HT1080 (cell line): ENCODE measurements at regions not wholly inside any gene's neighbourhood (a gene's known extent, or its start where the extent isn't known, plus 50 kb on each side); places are given as distances from the start of the nearest gene placed in this dataset.

ENCODE experiments used
- DNase-seq: peaks from one replicate; pipeline ENCODE4 v3.0.0-alpha.2; 2015; ENCODE audit warnings: low read depth

DNA sequence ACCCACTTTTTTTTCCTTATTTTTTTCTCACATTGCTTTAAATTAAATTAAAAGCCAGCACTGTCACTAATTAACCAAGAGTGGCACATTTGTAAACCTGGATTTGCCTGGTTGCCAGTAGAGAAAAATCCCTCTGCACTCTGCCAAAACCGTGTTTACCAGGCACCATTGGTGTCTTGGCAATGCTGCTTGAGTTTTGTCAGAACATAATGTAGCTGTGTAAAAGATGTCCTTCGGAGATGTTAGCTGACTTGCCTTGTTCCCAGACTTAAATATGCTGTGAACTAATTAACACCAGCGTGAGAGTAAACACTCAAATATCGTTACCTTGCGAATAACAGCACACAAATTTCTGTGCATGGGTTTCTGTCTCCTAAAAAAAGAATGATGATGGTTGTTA, 694.9 kb upstream of the ID4 start:
- DNase-seq: no peak

DNA sequence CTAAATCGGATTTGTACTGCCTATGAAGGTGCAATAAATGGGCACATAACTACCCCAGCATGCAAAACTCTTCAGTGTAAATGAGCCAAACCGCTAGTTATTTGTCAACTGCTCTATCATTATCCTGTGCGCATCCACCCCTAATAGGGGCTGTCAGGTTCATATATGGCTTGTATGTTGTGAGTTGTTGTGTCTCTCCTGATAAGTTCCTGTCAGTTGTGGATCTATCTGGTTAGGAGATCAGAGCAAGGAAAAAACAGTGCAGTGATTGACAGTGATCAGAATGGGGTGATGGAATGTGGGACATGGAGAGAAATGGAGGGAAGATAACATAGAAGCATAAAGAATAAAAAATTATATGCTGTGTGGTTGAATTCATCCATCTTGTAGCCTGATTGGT, 686.9 kb upstream of the ID4 start:
- DNase-seq: no peak

DNA sequence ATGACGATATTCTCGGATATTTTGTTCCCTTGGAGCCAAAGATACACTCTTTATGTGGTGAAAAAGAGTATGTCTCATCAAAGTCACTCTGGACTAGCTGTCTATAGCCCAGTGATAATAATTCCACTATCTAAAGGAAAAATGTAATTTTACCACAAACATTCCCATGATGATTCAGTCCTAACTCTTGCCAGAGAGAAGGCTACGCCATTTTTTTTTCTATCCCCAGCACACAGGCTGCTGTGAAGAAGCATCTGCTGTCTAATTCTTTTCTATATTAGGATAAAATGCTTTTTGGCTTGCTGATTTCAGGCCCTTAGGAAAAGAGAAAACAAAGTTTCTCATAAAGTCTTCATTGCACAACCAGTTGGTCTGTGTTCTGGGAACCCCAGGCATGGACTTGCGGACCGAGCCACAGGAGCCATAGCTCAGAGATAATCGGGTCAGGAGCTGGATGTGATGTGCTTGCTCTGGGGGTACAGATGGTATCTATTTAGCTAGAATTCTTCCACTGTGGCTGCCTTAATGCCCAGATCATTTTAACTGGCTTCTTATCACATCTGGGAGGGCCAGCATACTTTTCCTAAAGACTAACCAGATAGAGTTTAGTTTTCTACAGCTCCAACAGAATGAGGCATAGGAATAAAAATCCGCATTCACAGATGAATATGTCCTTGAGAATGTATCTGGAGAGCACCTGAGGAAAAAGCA, 683.7 kb upstream of the ID4 start:
- DNase-seq: no peak

DNA sequence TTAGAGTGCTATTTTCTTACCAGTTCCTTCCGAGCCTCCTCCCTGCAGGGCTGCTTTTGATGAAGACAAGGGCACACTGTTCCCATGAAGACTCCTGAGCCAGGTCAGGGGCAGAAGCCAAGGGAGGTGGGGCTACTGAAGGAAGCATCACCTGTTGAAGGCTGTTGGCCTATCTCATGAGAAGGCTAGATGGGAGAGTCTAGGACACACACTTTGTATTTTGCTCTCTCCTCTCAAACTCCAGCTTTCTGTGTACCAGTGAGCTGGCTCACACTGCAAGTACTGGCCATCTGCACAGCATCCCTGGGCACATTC, 683.2 kb upstream of the ID4 start:
- DNase-seq: no peak

DNA sequence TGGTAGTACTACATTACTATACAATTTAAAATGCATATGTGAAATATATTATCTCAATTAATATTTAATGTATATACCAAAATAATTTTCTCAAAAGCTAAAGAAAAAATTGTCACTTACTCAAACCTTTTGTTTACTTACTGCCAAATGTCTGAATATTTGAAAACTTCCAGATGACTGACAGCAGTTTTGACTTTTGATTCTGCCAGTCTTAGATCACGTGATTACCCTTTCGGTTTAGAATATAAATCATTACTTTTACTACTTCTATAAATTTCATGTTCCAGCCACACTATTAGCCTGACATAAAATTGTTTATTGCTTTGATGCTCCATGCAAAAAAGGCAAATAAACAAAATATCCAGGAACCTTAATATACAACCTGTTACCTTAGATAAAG, 680.7 kb upstream of the ID4 start:
- no peak for DNase-seq

DNA sequence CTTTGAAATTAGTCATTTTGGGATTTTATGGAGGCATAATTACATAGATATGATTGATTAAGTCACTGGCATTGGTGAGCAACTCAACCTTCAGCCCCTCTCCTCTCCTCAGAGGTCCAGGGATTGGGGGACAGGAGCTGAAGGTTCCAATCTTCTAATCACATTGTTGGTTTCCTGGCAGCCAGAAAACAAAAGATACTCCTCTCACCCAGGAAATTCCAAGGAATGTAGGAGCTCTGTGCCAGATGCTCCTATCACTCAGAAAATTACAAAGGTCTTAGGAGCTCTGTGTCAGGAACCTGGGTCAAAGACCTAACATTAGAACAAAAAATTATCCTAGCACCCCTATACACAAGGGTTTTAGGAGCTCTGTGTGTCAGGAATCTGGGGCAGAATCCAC, 679.7 kb upstream of the ID4 start:
- DNase-seq: no peak

DNA sequence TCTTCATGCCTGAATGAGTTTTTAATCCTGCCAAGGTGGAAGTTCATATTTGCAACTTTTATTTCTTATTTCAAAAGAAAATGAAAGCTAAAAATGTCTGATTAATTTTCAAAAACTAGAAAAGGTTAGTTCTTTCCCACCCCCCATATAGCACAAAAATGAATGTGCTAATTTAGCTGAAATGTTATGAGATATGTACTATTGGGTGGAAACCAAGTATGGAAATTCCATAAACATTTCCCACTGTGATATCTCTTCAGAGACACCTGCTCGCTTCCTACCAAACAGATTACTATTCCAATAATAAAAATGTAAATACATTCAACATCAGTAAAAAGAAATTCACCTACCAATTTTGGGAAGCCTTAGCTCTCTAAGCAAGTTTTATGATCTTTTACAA, 678.6 kb upstream of the ID4 start:
- DNase-seq: no peak

DNA sequence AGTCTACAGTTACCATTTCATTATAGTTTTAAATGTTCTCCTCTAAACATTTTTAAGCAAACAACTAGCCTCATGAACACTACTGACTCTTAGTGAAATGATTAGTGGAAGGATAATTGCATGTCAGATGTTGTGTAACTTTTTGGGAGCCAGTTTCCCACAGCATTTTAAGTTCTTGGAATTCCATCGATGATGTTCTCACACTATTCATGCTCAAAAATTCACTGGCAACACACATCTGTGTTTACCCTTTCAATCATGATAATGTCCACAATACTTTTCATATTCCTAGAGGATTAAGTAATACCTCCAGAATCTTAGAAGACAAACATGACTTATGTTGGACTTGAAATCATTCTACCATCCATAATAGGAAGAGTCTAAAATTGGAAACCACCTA, 678.1 kb upstream of the ID4 start:
- no peak for DNase-seq

DNA sequence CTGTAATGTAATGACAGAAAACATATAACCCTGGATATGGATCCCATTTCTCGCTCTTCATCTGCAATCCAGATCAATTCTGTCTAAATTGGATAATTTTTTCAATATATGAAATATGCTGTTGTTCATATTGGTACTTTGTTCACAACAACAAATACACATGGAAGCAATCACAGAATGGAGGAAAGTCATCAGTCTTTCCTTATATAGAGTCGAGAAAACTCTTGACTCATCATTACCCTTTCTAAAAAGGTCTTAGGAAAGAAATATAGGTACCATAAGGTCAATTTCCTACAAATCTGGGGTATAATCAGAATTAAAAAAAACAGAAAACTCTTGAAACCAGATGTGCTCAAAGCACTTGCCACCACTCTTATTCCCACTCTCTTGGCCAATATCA, 677.6 kb upstream of the ID4 start:
- DNase-seq: no peak

DNA sequence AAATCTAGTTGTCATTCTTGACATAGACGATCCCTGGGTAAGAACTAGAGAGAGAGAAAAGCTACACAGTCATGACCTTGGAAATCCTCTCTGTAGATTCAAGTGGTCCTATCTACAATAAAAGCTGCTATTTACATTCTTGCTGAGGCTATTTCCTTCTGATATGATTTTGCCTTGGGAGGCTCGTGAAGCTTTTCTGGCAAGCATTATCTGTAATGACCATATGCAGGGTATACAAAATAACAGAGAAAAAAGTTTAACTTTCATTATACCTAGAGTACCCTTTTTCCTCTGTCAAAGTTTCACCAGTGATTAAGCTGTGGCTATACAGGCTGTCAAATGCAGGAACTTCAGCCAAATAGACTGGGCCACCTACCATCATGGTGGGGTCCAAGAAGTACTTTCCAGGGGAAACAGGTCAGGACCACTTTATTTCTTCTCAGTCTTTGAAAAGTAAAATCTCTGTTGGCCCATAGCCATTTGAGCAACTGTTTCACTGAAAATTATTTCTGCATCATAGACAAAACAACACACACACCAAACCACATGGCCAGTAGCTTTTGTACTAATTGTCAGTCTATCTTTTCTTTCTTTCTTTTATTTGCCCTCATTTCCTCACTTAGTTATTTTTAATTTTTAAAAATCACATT, 677.0 kb upstream of the ID4 start:
- no peak for DNase-seq

DNA sequence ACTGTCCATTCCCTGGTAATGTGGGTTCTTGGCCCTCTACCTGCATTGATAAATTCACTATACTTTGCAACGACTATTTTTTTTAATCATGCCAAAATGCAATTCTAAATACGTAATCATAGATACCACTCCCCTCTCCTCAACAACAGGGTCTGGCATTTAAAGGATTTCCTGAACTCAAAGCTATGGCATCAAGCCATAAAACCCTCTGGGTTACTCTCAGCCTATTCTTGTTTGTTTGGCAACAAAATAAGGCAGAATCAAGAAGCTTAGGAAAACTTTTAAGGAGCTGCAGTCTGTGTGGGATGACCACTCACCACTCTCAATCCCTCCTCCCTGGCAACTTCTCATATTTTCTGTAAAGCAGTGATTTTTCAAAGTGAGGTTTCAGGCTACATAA, 669.9 kb upstream of the ID4 start:
- DNase-seq: no peak

DNA sequence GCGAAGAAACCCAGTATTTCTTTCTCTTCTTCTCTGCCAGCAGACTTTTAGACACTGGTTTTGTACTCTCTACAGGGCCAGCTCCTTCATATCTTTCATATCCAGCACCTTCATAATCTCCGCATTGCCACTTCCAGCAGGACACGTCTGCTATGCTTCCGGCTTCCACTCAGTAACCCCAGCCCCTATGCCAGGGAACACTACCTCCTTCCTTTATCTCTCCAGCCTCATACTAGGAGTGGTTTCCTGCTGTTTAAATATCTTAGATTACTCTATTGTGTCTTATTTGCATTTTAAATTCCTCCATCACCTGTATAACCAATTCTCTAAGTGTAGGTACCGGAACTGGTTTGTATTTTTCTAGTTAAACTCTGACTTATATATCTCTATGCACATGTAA, 667.8 kb upstream of the ID4 start:
- no peak for DNase-seq

DNA sequence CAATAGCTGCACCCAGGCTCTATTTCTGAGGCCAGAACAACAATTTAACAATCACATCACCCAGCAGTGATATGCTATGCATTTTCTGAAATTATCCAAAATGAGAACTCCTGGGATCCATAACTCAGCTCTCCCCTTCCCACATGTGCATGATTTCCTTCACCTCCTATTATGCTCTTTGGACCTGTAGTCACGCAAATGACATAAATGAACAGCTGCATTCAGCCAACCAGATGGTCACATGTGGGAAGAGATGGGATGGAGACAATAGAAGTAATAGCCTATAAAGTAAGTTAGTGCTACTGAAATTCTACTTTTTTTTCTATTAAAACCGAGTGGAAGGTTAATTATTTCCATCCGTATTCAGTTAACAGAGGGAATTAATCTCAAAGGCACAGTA, 662.1 kb upstream of the ID4 start:
- DNase-seq: no peak

DNA sequence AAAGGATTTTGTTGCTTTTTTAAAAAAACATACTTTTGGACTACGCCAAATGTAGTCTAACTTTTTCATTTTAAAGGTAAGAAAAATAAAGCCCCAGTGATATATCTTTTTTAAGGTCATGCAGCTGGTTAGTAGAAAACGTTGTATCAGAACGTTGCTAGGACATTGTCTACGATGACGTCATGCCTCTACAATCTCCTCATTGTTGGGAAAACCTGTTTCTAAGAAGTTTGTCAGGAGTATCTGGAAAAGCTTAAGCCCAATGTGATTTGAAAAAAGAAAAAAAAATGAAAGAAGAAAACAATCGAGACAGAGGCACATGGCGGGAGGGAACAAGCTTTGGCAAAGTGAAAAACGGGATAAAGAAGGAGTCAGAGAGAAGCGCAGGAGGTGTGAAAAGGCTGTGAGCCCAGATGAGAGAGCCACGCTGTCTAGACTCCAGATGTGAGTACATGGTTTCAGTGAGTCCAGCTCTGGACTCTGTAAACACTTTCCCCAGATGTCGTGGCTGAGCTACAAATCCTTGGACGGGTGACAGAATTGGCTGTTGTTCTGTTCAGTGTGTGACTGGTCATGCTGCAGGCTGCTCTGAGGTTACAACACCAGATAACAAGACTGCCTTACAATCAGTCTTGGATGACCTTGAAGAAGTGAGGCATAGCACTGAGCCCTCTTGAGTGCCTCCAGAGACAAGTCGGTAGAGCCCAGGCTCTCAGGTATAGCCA, 656.7 kb upstream of the ID4 start:
- DNase-seq: no peak

DNA sequence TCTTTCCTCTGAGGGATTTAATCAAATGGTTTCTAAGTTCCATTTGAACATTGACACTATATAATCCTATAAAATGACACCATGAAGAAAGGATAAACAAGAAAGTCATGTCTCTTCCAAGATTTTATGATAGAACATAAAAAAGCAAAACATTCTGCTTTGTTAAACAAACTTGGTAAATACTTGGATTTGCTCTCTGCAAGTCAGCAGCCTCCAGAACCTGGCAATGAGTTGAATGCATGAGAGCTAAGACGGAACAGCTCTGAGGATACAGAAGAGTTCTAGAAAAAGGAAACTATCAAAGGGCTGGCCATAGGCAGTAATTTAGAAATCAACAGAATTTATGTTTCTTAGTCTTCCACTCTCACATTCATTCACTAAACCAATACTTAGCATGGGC, 656.0 kb upstream of the ID4 start:
- DNase-seq: no peak

DNA sequence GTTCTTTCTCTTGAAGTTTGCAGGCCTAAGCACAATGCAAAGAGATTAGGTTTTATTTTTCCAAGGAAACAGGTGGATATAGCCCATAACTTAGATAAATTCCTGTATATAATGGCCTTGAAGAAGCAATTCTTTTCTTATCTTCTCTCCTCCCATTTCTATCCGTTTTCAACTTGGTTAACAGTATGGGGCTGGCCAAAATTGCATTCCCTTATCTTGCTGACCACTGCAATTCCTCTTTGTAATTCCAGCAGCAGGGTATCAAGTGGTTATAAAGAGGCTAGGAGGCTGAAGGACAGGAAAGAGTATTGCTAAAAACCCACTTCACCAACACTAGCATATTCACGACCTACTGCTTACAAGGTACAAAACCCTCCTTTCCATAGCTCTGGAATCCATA, 643.5 kb upstream of the ID4 start:
- no peak for DNase-seq

DNA sequence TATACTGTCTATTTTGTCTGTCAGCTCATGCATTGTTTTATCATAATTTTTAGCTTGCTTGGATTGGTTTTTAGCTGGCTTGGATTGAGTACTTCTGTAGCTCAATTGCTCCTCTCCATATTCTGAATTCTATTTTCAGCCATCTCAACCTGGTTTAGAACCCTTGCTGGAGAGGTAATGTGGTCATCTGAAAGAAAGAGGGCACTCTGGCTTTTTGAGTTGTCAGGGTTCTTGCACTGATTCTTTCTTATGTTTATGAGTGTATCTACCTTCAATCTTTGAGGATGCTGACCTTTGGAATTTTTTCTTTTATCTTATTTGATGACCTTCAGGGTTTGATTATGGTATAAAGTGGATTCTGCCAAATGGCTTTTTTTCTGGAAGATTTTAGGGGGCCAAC, 632.7 kb upstream of the ID4 start:
- DNase-seq: no peak

DNA sequence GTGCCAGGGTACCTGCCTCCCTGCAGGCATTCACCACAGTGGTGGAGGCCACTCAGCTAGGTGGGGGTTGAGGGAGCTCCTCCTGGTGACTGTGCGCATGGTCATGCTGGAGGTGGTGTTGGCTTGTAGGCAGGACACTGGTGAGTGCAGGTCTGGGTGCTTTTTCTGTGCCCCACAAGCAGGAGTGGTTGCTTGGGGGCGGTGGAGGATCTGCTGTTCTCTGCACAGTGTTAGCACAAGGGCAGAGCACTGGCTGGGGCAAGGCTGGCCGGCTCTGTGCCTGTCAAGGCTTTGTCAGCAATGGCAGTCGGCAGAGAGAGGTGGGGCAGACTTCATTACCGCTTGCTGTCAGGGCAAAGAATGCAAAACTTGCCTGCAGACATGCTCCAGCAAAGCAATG, 632.1 kb upstream of the ID4 start:
- no peak for DNase-seq

DNA sequence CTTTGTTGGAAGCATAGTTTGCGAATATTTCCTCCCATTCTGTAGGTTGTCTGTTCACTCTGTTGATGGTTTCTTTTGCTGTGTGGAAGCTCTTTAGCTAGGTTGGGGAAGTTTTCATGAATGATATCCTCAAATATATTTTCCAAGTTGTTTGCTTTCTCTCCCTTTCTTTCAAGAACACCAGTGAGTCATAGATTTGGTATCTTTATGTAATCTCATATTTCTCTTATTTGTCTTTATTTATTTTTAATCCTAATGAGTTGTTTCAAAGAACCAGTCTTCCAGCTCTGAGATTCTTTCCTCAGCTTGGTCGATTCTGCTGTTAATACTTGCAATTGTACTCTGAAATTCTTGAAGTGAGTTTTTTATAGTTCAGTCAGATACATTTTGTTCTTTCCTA, 628.0 kb upstream of the ID4 start:
- DNase-seq: no peak

DNA sequence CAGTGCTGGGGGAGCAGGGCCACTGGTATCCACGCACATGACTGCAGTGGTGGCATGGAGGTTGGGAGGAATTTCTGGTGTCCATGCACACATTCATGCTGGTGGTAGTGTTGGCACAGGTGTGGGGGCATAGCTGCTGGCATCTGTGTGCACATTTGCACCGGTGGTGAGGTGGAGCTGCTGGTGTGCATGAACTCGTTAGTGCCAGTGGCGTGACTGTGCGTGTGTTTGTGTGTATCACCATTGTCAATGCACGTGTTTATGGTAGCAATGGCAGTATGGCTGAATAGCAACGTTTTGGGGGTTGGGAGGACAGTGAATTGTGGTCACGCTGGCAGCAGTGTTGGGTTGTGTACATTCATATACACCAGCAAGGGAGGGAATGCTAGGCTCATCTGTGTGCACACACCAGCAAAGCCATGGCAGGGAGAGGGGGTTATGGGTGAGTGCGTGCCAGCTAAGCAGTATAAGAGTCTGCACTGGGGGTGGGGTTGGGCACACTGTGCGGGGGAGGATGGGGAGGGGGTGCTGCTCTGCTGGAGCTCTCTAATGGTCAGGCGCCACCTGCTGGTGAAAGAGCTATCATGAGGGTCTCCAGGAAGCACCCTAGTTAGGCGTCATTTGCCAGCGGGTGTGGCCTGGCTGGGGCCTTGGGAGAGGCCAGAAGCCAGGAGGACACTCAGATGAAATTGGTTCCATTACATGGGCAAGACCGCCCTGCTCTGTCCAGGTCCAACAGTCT, 626.1 kb upstream of the ID4 start:
- peak; percentile 3 for DNase-seq

DNA sequence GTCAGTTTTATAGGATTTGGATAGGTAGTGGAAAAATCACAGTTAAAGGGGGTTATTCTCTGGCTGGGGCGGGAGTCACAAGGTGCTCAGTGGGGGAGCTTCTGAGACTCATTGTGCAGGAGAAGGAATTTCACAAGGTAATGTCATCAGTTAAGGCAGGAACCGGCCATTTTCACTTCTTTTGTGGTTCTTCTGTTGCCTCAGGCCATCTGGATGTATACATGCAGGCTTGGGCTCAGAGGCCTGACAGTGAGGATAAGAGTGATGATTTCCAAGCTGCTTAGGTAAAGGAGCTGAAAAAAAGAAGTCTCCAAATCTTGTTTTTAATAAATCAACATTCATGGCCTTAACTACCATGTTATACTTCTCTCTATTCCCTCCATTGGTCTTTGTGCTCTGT, 622.9 kb upstream of the ID4 start:
- no peak for DNase-seq

DNA sequence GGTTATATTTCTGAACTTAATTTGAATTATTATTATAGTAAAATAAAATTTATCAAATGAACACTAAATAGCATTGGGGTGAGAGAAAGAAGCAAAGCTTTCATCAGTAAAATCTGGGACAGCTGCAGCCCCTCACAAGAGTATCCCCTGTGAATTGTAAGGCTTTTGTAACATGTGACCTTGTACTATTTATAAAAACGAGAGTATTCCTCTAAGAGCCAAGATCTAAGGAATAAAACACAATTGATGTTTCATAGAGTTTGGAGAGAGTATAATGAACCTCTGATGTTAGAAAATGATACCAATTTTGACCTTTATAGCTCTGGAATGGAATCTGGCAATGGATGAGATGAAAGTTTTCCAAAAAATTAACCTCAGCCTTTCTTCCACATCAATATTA, 617.2 kb upstream of the ID4 start:
- no peak for DNase-seq
